NCI-H146 treated with DMSO at 0.1 percent for 48 hours (cell line): ENCODE measurements at regions not wholly inside any gene's neighbourhood (a gene's known extent, or its start where the extent isn't known, plus 50 kb on each side); places are given as distances from the start of the nearest gene placed in this dataset.

Source experiments
- DNase-seq: peaks from one replicate; lab custom pipeline; 2025; ENCODE audit not compliant: unreplicated experiment; lab: John Stamatoyannopoulos, UW

DNA sequence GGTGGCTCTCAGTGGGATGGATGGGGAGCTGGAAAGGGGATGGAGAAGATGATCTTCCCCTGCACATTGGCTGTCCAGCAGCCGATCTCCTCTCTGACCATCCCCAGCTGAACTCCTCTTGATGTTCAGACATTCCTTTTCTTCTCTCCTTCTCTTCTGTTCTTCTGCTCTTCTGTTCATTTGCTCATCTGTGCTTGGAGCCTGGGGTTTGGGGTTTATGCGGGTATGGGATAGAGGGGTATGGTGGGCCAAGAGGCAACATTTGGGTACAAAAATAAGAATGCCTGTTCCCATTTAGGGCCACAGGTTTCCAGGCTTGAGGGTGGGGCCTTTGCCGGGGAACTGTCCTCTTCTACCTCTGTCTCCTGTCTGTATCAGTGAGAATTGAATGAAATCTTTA is 205.4 kb upstream of the XYLT1 start:
- DNase-seq = no peak

GRCh38 chr16:17668386-17668785 is 197.6 kb upstream of the XYLT1 start:
- no peak for DNase-seq

- no peak for DNase-seq
Measured at GRCh38 chr16:17666293-17666692, 195.5 kb upstream of the XYLT1 start.

DNA sequence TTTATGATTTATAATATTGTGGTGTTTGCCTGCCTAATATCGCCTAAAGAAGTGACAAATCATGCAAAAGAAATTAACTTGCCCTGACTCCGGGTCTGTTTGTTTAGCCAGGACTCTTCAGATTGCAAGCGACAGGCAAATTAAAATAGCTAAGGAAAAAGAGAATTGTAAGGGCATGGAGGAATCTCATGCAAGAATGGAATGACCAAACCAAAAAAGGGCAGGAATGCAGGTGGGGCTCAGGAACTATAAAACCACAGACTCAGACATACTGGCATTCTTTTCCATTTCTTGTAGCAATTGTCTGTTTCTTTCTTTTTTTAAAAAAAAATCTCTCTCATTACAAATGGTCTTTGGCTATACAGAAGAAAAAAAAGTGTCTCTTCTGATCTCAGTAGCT is 188.1 kb upstream of the XYLT1 start:
- no peak for DNase-seq

GRCh38 chr16:17657045-17657444 is 186.3 kb upstream of the XYLT1 start:
- no peak for DNase-seq

DNA sequence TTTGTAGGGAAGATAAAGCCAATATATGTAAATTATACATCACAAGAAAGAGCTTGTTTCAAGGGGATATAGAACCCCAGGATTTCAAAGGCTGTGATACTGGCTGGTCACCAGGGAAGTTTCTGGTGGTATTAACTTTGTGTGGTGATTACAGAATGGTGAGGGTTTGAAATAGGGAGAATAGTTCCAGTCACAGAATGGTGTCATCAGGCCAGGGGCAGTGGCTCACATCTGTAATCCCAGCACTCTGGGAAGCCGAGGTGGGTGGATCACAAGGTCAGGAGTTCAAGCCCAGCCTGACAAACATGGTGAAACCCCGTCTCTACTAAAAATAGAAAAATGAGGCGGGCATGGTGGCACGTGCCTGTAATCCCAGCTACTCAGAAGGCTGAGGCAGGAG is 183.8 kb upstream of the XYLT1 start:
- no peak for DNase-seq

- no peak for DNase-seq
Measured at GRCh38 chr16:17654142-17654541, 183.4 kb upstream of the XYLT1 start.

GRCh38 chr16:17647879-17648872 is 177.4 kb upstream of the XYLT1 start:
- DNase-seq = no peak

DNA sequence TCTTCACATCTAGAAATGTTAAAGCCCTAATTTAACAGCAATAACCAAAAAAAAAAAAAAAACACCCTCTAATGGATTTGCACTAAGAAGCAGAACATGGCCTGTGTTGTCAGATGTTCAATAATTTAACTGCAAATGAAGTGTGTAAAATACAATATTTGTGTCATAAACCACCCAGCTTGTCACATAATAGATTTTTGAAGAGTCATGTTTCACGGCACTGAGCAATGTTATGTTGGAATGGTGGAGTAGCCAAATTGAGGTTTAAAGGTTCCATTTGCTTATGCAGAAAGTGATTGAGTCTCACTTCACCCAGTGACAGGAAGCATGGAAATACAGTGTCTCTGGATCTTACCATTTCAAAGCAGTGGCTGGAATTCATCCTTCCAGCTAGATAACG is 173.2 kb upstream of the XYLT1 start:
- no peak for DNase-seq

- DNase-seq = no peak
Measured at GRCh38 chr16:17641990-17642389, 171.2 kb upstream of the XYLT1 start.

DNA sequence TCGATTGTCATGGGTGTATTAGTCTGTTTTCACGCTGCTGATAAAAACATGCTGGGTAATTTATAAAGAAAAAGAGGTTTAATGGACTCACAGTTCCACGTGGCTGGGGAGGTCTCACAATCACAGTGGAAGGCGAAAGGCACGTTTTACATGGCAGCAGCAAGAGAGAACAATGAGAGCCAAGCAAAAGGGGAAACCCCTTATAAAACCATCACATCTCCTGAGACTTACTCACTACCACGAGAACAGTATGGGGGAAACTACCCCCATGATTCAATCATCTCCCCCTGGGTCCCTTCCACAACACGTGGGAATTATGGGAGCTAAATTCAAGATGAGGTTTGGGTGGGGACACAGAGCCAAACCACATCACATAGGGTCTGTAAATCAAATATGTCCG is 167.4 kb upstream of the XYLT1 start:
- no peak for DNase-seq

DNA sequence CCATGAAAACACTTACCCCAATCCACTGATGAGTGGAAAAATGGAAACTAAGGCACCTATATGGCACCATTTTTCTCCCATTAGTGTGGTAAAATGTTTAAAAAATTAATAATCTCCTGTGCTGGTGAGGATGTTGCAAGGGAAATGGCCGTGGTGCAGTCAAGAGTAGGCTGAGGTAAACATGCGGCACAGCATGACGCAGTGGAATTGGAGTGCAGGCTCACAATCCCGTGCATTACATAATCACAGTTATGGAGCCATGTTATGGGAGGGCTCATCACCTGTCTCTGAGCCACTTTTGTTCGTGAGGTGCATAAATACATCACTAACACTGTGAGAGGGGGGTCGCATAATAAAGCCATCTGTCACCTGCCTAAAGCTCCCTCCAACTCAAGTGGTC is 164.4 kb upstream of the XYLT1 start:
- DNase-seq = no peak

DNA sequence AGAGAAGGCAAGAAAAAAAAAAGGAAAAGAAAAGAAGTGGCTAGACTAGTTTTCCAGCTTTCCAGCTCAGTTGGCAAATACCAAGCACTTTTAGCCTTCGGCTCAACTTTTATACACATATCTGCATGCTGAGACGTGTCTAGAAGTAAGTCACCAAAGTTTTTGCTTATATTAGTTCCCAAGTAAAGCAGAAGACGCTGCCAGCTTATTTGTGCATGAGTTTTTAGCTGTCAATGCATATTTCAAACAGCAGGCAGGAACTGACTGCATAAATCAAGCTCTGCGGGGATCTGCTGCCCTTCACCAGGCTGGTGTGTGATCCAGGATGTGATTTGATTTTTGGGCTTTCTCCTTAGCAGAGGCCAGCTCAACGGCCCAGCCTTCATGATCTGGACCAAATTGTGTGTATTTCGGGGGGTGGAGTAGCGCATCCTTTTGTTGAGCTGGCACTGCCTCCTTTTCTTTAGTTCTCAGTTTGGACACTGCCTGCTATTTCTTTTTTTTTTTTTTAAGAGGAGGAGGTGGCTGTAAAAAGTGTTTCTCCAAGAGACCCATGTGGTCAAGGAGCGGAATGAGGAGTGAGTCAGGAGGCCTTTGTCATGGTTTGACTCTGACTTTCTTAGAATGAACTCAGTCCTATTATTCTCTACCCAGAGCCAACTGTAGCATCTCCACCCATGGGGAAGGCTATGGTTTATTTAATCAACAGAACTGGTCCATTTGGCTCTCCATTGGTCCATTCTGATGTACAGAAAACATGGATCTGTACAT is 162.6 kb upstream of the XYLT1 start:
- no peak for DNase-seq

DNA sequence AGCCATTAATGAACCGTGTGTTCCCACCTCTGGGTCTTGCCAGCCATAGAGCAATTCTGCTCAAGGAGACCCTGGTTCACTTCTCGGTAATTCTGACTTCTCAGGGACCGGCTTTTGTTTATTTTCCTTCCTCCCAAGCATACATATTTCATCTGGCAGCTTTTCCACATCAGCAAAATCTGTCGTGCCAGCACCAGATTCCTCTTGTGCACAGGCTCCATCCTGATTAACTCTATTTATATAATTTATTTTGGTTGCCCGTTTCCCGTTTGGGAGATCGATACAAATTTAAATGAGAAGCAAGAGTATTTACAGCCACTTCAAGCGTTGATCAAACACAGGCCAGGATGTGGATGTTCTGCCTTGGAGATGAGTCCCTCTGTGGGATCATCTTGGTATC is 161.9 kb upstream of the XYLT1 start:
- no peak for DNase-seq

DNA sequence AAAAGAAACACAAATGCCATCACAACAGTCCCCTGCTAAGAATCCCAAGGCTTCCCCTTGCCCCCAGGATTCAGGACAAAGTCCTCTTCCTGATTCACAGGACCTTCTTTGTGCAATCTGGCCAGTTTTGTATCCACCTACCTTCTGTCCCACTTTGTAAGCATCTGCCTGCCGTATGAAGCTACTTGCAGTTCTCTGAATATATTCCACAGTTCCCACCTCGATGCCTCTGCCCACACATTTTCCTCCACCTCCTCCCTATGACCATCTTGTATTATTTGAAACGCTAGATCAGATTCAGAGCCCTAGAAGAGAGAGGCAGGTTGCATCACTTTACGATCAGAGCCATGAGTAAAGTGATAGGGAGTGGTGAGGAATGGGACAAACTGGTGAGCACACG is 159.2 kb upstream of the XYLT1 start:
- no peak for DNase-seq

DNA sequence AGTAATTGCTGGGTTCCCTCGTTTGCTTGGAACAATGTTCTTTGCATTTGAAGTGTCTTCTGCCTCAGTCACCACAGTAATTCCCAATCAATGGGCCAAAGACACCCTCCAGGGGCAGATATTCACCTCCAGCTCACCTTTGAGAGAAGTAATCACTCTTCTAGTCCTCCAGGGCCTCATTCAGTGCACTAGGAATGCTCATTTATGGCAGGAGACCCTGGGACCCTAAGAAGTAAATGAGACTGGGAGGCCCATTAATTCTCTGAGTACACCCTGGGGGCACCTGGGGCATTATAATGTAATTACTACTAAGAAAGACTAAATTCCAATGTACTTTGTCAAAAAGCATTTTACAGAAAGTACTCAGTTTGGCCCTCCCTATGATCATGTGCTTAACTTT is 158.2 kb upstream of the XYLT1 start:
- DNase-seq = no peak

GRCh38 chr16:17622366-17622765 is 151.6 kb upstream of the XYLT1 start:
- DNase-seq = no peak

DNA sequence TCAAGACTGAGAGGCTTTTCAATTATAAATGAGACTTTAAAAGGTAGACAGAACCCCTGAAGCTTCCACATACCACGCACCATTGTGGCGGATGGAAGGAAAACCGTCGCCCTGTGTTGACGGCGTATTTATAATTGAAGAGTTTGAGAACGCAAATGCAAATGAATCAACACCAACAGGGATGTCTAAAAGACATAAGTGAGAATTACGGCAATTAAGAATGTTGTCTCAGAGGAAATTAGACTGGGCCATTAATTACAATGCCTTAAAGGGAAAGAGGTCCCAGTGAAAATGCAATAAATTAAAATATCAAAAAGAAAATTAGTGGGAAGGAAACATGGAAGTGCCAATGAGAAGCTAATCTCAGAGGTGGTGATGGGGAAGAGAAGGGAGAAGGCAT is 148.5 kb upstream of the XYLT1 start:
- no peak for DNase-seq

DNA sequence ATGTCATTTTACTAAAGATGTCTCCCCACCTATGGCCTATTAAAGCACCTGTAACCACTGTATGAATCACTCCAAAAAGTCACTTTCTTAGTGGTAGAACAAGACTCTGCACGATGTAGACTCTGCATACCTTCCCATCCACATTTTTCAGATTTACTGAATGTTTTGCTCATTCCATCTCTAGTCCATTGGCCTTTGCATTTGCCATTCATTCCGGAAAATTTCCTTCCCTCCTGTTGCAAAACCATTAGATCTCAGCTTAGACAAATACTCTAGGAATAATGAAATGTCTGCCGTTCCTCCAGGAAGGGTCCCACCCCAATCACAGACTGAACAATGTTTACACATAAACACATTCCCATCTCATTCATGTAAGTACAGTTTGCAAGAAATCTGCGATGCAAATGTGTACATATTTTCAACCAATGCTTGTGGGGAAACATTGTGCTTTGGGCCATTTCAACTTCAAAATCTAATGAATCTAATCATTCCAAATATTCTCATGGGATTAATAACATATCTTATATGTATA is 146.3 kb upstream of the XYLT1 start:
- DNase-seq = no peak

DNA sequence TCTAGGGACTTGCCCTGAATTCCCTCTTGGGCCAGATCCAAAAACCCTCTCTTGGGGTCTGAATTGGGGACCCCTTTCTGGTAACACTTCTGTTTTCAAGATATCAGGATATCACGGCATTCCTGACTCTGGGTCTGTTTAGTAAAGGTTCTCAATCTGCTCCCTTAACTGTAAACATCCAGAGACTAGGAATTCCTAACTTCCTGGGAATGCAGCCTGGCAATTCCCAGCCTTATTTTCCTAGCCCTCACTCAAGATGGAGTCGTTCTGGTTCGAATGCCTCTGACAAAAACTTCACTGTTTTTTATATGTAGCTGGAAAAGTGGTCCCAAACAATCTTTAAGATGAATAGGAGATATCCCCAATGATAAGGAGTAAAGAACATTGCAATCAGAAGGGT is 141.6 kb upstream of the XYLT1 start:
- no peak for DNase-seq

DNA sequence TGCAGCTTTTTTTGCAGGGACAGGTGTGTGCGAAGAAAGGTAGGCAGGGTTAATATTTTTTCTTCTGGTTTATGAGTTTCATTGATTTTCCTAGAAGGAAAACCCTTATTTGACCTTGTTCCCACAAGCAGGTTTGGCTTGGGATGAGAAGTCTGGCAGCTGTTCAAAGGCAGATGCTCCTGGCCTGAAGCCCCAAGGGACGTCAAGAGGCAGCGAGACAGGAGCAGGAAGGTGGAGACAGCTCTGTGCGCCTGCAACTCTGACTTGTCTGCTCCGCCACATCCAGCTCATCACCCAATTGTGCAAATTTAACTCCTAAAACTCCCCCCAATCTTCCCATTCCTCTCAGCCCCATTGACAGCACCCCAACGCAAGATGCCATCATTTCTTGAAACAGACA is 136.8 kb upstream of the XYLT1 start:
- DNase-seq = no peak

DNA sequence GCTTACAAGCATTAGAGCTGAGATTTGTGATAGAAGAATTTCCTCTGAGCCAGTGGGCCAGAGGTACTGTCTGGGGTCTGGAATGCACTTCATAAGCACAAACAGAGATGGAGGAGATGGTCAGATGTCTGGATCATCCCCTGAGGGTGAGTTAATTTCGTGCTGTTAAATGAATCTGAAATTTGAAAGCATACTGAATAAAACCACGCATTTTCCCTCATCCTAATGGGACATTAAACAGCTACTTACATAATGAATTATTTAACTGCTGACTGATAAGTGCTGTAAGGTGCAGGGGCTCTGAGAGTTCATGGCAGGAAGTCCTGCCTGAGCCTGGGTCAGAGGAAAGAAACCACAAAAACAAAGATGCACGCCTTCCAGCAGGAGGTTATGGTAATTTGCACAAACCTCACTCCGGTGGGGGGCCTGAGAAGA is 136.3 kb upstream of the XYLT1 start:
- DNase-seq = no peak
